ENCODE measurements at regions not wholly inside any gene's neighbourhood (a gene's known extent, or its start where the extent isn't known, plus 50 kb on each side); places are given as distances from the start of the nearest gene placed in this dataset.

- intact Hi-C loops (cut with DNase I): no loop called here
- Histone ChIP-seq H3K36me3 (no peaks in the 10 kb centered on the region), H3K4me3 (no peak overlapping the region), H3K4me1 (replicated peaks) (no peaks in the 10 kb centered on the region), H3K9me3 (no peaks in the 10 kb centered on the region), H3K27me3 (replicated peaks; ENCODE audit: insufficient read depth) (no peaks in the 10 kb centered on the region), H3K27ac (no peak overlapping the region)
- TF ChIP-seq CTCF (IDR thresholded peaks at IDR 0.05) (no peak), POLR2AphosphoS5 (IDR thresholded peaks at IDR 0.05) (no peak), POLR2A (IDR thresholded peaks at IDR 0.05) (no peak)
- DNase-seq (ENCODE audit: low spot score): no peak
- WGBS: 81% methylated on average over 3 of the region's 3 CpGs
These were observed 187.1 kb upstream of the ARL4C start for GRCh38 chr2:234683950-234684349.

GRCh38 chr2:234682492-234683228 lies 185.8 kb upstream of the ARL4C start:
- Histone ChIP-seq H3K27ac (no peak overlapping the region), H3K9me3 (no peaks in the 10 kb centered on the region), H3K36me3 (no peaks in the 10 kb centered on the region), H3K4me3 (no peak overlapping the region), H3K4me1 (replicated peaks) (no peaks in the 10 kb centered on the region), H3K27me3 (replicated peaks; ENCODE audit: insufficient read depth) (no peaks in the 10 kb centered on the region)
- TF ChIP-seq CTCF (IDR thresholded peaks at IDR 0.05) (no peak), POLR2A (IDR thresholded peaks at IDR 0.05) (no peak), POLR2AphosphoS5 (IDR thresholded peaks at IDR 0.05) (no peak)
- intact Hi-C loops (cut with DNase I): no loop called here
- DNase-seq (ENCODE audit: low spot score): no peak
- 71% methylated on average over 4 of the region's 4 CpGs for WGBS

GRCh38 chr2:234680688-234681619 lies 184.1 kb upstream of the ARL4C start:
- H3K4me1 ChIP-seq (replicated peaks): peaks cover 3% of the 10 kb centered on the region
- no peak for TF ChIP-seq CTCF (IDR thresholded peaks at IDR 0.05)
- no peak for TF ChIP-seq POLR2A (IDR thresholded peaks at IDR 0.05)
- no peak for TF ChIP-seq POLR2AphosphoS5 (IDR thresholded peaks at IDR 0.05)
- H3K27ac ChIP-seq: no peak overlapping the region
- WGBS: 84% methylated on average over 9 of the region's 9 CpGs
- no peaks in the 10 kb centered on the region for H3K36me3 ChIP-seq
- no peak for DNase-seq (ENCODE audit: low spot score)
- intact Hi-C loops (cut with DNase I): no loop called here
- no peaks in the 10 kb centered on the region for H3K27me3 ChIP-seq (replicated peaks; ENCODE audit: insufficient read depth)
- H3K4me3 ChIP-seq: no peak overlapping the region
- H3K9me3 ChIP-seq: no peaks in the 10 kb centered on the region

- intact Hi-C loops (cut with DNase I): no loop called here
- TF ChIP-seq POLR2AphosphoS5 (IDR thresholded peaks at IDR 0.05) (peak; percentile 35), CTCF (IDR thresholded peaks at IDR 0.05) (no peak), POLR2A (IDR thresholded peaks at IDR 0.05) (no peak)
- Histone ChIP-seq H3K9me3 (no peaks in the 10 kb centered on the region), H3K27me3 (replicated peaks; ENCODE audit: insufficient read depth) (no peaks in the 10 kb centered on the region), H3K27ac (peak overlapping the region; percentile 20 to 21), H3K36me3 (no peaks in the 10 kb centered on the region), H3K4me1 (replicated peaks) (peaks cover 3% of the 10 kb centered on the region), H3K4me3 (no peak overlapping the region)
- WGBS: 39% methylated on average over 14 of the region's 14 CpGs
- no peak for DNase-seq (ENCODE audit: low spot score)
These were observed 183.1 kb upstream of the ARL4C start for GRCh38 chr2:234679741-234680687.
